NB4 (cell line): ENCODE measurements at regions not wholly inside any gene's neighbourhood (a gene's known extent, or its start where the extent isn't known, plus 50 kb on each side); places are given as distances from the start of the nearest gene placed in this dataset.

Source experiments
- MYC ChIP-seq: IDR thresholded peaks from 2 replicates; pipeline ENCODE4 v1.6.1; 2011; ENCODE audit warnings: low read depth, low read length
- POLR2A ChIP-seq: IDR thresholded peaks from 2 replicates; pipeline ENCODE4 v1.6.1; 2011; ENCODE audit warnings: mild to moderate bottlenecking; ENCODE audit not compliant: insufficient read length; ENCODE audit errors: extremely low read depth
- TF ChIP-seq, protein P1 (sequence below): IDR thresholded peaks from one replicate; pipeline ENCODE4 v1.5.1; 2012; ENCODE audit warnings: low read depth, low read length
- TF ChIP-seq, protein P2 (sequence below): IDR thresholded peaks from 2 replicates; pipeline ENCODE4 v1.6.1; 2011; ENCODE audit warnings: low read depth, low read length

DNA sequence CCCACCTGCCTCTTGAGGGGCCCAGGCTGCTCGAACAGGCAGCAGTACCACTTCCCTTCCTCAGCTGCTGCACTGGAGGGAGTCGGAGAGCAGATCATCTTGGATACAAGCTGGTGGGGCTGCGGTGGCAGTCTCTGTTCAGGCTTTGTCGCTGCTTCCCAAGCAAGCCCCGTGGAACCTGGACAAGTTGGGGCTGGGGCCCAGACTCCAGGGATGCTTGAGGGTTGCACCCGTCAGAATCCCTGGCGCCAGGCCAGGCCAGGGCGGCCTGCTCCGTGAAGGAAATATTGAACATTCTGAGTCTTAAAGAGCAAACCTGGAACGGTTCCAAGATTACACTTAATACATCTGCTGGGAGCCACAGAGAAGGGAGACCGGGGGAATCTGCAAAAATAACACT lies 310.1 kb upstream of the SORL1-AS1 start:
- TF ChIP-seq, protein P1, sequence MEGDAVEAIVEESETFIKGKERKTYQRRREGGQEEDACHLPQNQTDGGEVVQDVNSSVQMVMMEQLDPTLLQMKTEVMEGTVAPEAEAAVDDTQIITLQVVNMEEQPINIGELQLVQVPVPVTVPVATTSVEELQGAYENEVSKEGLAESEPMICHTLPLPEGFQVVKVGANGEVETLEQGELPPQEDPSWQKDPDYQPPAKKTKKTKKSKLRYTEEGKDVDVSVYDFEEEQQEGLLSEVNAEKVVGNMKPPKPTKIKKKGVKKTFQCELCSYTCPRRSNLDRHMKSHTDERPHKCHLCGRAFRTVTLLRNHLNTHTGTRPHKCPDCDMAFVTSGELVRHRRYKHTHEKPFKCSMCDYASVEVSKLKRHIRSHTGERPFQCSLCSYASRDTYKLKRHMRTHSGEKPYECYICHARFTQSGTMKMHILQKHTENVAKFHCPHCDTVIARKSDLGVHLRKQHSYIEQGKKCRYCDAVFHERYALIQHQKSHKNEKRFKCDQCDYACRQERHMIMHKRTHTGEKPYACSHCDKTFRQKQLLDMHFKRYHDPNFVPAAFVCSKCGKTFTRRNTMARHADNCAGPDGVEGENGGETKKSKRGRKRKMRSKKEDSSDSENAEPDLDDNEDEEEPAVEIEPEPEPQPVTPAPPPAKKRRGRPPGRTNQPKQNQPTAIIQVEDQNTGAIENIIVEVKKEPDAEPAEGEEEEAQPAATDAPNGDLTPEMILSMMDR = no peak
- TF ChIP-seq, protein P2, sequence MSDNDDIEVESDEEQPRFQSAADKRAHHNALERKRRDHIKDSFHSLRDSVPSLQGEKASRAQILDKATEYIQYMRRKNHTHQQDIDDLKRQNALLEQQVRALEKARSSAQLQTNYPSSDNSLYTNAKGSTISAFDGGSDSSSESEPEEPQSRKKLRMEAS = no peak
- TF ChIP-seq POLR2A (no peak), MYC (no peak)
